ENCODE measurements at regions not wholly inside any gene's neighbourhood (a gene's known extent, or its start where the extent isn't known, plus 50 kb on each side); places are given as distances from the start of the nearest gene placed in this dataset.
A peak's percentile ranks its signal among the peaks of the same experiment; 100 is the strongest.

DNA sequence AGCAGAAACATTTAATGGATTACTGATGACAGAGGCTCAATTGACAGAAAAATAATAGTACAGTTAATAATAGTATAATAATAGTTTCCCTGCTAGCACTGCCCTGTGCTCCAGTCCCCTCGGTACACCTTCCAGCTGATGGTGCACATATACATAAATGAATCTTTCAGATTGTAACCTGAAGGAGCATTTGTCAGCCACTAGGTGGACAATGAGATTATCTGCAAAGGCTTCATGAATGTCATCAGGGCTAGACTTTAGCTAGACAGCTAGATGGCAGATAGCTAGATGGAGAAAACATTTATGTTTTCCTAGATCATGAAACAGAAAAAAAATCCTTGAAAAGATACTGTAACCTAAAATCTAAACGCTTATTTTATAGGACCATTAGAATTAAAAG lies 304.4 kb upstream of the SMC2 start:
- peak; percentile 75 for DNase-seq (ENCODE audit: low spot score)

DNA sequence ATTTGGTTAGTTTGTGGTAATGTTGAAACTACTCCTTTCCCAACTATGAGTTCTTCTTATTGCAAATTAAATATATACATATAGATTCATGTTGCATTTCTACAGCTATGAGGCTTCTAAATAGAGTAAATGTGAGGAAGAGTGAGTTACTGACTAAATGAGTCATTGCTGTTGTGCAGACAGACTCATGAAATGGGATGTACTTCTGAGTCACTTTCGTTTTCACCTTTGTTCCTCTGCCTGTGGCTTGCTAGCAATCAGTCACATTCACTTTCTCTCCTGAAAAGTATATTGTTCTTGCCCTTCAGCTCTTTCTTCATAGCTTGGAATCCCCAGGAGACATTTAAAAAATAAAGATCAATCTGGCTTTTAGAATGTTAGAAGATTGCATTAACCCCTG lies 295.5 kb upstream of the SMC2 start:
- DNase-seq (ENCODE audit: low spot score) = peak; percentile 94

DNA sequence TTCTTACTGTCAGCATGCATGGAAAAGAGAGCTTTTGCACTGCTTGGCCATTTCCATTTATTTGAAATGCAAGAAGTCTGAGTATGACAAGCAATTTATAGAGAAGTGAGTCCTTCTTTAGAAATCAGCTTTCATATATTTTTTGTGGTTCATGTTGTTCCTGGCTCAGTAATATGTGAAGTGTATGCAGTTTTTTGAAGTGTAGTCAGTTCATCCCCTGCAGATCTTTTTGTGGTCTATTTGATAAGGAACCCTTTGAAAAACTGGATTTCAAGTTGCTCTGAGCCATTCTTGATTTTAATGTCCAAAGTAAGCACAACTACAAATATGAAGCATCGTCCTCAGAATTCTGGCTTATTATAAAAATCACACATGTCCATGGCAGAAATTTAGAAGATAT lies 294.1 kb upstream of the SMC2 start:
- no peak for DNase-seq (ENCODE audit: low spot score)

DNA sequence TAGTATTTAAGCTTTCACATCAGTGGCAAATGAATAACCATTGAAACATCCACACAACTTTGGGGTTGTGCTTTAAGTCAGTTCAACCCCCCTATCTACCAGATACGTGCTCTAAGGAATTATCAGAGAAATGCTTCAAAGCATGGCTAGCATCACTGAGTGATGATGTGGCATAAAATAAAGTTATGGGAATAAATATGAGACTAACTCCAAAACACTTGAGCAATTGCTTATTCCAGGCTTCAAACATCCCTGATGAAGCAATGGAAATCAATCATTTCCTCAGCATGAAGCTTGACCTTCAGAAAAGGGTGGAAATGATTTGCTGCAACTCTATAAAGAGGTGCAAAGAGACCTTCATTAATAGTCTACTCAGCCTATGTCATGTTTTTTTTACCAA lies 292.0 kb upstream of the SMC2 start:
- no peak for DNase-seq (ENCODE audit: low spot score)

DNA sequence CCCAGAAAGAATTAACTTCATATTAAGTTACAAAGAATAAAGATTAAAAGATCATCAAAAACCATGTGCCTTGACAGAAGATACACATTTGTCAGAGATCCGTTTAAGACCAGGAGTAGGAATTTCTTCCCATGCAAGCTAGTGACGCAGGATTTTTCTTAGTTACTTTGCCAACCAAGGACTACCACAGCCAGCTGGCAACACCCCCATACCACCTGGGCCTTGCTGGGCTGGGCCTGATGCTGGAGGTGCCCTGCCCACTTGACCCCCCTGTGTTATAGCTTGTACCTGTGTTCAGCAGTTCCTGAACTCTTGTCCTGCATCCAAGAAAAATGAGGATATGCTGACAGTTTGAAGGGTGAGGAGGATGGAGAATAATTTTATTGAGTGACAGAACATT lies 290.9 kb upstream of the SMC2 start:
- DNase-seq (ENCODE audit: low spot score) = no peak

DNA sequence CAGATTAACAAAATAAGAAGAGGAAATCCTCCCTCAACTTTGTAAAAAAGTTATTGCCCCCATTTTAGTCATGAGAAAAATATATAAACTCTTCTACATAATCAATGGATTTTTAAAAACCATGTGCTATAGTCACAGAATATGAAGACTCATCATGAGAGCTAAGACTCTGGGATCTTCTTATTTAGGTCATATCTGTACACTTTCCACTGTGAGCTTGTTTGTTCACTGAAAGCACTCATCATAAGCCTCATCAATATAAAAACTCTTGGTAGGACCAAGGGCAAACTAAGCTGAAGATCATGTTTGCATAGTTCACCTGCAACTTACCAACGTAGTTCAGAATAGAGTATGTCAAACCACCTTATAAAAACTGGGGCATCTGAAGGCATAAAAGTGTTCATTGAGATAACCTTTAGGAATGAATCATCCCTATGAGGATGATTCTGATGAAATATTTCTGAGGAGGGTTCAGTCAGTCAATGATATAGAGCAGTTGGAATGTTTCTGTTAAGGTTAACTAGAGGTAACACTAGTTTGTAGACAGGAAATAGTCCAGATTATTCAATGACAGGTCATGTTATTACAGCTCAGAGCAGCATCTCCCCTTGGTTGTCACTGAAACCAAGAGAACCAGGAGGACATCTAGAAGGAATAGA lies 289.9 kb upstream of the SMC2 start:
- peak; percentile 53 for DNase-seq (ENCODE audit: low spot score)

DNA sequence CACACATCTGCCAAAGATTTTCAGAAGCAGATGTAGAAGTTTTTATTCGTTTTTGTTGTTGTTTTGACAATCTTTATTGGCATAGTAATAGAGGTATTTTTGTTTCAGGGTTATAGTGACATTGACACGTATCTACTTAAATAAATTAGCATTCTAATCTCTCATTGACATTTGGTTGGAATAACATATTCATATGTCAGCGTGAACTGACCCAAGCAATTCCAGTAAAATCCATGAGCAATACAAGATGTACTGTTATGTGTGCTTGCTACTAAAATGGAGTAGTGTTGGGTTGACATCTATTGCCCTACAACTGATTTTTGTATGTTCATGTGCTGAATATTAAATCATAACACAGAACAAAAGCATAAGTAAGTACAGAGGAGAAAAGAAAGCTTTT lies 284.4 kb upstream of the SMC2 start:
- DNase-seq (ENCODE audit: low spot score) = no peak

DNA sequence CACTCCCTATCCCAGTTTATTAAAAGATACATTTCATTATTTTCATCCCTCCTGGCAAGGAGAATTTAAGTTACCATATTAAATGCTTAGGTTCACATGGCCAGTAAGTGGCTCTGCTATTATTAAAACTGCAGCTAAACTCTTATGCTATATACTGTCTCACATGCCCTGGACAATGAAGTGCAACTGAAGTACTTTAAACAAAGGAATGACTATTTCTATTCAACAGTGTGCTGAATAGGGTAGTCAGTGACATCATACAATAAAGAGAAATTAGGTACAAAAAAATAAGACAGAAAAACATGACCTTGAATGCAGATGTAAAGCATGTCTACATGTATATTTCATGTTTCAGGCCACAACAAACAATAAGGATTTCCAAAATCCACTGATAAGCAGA lies 282.6 kb upstream of the SMC2 start:
- DNase-seq (ENCODE audit: low spot score) = no peak

DNA sequence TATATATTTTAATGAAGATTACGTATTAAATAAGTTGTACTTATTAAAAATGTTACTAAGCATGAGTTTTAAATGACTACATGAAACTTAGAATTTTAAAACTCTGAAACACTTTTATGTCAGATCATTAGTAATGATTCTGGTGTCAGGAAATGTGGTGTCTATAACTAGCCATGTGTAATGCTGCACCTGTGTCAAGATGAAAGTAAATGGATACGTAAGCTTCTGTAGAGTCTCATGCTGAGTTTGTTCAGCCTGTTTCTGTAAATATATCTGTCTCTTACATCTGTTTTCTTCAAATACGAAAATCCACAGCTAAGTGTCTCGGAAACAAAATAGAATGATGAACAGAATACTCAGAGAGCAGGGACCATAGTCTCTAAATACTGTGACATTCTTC lies 278.0 kb upstream of the SMC2 start:
- DNase-seq (ENCODE audit: low spot score) = no peak

DNA sequence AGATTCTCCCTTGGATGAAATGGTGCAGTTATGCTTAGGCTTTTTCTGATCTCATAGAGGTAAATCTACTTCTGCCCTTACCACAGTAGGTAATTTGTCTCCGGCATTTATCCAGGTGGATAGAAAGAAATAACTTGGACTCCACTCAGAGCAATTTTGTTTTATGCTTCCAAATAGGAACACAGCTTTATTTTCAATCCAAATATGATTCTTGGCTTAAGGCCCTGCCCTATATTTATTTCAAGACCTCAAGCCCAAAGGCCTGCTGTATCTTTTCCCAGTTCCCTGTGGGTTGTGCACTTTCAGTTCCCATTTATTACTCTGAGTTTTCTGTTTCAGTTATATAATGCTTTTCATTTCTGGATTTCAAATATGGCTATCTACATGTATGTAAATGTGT lies 274.2 kb upstream of the SMC2 start:
- no peak for DNase-seq (ENCODE audit: low spot score)

DNA sequence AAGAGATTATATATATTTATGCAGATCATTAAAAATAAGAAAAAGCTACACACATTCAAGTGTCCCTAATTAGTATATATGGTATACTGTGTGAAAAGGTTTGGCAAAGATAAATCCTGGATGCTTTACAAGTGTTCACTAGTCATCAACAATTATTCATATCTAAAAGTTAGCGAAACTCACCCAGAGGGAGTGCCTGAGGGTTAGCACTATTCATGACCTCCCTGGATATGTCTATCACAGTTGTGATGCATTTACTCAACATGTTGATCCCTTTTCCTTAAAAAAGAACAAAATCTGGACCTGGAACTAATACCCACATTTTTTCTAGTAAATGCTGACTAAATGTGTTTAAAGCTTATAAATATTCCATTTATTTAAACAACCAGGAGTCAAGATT lies 273.0 kb upstream of the SMC2 start:
- no peak for DNase-seq (ENCODE audit: low spot score)

DNA sequence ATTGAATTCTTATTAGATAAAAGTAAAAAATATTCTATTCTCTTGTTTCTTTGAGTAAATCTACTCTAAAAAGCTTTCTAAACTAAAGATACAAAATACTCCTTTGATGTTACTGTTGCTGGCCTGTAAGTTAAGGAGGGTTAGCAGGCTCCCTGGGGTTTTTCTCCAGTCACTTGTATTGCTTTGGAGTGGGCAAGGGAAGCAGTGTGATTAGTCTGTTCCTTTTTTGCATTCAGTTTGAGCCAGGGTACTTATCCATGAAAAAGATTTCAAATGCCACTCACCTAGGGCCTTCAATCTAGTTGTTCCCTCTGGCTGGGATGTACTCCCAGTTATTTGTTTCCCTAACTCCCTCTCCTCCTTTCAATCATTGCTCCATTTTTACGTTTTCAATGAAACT lies 256.2 kb upstream of the SMC2 start:
- no peak for DNase-seq (ENCODE audit: low spot score)

DNA sequence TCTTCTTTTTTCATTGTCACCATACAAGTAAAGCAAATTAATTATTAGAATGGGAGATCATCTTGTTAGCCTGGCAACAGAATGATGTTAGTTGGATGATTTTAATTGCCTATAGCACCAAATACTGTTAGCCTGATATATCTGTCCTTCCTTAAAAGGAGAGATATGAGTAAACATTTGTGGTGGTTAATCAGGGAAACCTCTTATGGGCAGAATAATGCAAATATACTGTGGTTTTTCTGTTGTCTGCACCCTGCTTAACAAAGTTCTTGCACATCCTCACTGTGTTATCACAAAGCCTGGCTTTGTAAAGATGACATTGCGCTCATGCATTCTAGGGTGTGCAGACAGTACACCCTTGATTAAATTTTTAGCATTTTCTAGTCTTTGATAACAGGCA lies 254.9 kb upstream of the SMC2 start:
- DNase-seq (ENCODE audit: low spot score) = no peak

DNA sequence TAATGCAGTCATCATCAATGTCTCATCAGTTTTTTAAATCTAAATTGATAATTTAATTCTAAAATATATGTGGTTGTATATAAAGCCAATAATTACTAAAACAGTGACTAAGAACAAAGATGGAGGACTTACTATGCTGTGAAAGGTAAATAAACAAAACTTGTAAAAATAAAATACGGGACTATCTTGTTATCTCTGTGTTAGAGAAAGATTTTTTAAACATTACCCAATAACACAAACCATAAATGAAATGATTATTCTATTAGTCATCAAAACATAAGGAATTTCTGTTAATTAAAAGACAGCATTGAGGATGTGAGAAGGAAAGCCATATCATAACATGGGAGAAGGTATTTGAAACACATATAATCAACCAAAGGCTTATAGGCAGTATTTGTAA lies 226.2 kb upstream of the SMC2 start:
- DNase-seq (ENCODE audit: low spot score) = no peak

DNA sequence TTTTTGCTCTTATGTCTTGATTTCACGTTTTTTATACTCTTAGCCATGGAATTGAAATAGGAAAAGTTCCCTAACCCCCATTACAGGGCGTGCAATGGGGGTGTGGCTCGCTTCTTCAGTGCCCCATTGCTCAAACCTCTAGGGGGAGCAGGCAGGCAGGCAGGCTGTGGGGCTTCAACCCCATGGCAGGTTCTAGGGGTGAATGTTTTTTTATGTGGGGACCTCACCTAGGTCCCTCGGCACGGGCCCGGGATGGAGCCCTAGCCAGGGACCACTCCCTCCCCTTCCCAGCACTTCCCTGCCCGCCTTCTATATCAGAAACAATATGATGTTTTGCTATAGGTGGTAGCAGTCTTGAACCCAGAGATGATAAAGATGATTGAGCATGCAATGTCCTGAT lies 221.3 kb upstream of the SMC2 start:
- no peak for DNase-seq (ENCODE audit: low spot score)

DNA sequence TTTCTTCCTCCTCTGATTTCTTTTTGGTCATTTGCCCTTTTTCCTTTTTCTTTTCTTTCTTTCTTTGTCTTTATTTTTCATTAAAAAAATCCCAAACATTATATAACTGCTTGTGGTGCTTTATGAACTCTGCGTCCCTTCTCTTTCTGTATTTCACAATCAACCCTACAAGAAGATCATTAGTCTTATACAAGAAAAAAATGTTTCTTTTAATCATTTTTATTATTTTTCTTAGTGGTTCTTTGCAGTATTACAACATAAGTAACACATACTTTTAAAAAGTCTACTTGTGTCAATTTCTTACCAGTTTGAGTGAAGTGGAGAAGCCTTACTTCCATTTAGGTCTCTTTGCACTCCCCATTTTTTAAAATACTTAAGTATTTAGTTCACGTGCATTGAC lies 212.7 kb upstream of the SMC2 start:
- no peak for DNase-seq (ENCODE audit: low spot score)

DNA sequence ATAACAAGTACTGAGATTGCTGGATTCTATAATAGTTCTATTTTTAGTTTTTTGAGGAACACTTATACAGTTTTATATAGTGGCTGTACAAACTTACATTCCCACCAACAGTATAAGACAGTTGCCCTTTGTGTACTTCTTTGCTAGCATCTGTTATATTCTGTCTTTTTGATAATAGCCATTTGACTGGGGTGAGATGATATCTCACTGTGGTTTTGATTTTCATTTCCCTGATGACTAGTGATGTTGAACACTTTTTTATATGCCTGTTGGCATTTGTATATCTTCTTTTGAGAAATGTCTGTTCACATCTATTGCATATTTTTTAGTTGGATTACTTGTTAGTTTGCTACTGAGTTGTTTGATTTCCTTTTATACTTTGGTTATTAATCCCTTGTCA lies 204.1 kb upstream of the SMC2 start:
- DNase-seq (ENCODE audit: low spot score) = no peak

DNA sequence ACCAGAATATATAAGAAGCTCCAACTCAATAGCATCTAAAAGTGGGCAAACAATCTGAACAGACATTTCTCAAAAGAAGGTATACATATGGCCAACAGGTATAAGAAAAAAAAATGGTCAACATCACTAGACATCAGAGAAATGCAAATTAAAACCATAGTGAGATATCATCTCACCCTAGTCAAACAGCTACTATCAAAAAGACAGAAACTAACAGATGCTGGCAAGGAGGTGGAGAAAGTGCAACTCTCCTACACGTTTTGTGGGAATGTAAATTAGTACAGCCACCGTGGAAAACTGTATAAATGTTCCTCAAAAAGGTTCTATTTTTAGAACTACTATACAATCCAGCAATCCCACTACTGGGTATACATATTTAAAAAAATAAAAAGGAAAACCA lies 199.9 kb upstream of the SMC2 start:
- DNase-seq (ENCODE audit: low spot score) = no peak

DNA sequence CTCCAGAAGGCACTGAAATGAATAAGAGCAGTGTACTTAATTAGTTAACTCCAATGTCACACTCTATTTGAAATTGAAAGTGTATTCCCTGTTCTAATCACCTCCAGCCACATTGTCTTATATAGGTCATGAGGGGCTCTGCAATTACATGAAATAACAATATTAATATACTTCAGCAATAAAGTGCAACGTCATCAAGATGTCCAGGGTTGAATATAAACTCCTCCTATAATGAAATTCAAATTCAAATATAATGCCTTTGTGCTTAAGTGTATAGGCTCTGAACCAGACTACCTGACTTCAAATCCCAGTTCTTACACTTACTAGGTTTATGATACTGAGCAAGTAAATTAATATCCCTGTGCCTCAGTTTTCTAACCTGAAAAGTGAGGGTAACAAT lies 195.6 kb upstream of the SMC2 start:
- DNase-seq (ENCODE audit: low spot score) = no peak

DNA sequence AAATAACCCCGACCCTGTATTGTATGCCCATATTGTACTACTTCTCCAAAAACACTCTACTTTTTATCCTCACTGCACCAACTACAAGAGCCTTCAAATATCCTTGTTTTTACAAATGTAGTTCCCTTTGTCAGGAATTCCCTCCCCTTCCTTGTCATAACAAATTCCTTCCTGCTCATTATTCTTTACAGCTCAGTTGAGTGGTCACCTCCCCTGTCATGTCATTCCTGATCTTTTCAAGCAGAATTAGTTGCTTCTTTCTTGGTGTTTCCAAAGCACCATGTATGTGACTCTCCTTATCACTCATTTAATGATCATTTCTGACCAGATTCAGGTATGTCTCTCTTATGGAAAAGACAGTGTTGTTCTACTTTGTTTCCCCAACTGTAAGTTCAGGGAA lies 194.2 kb upstream of the SMC2 start:
- DNase-seq (ENCODE audit: low spot score) = no peak

DNA sequence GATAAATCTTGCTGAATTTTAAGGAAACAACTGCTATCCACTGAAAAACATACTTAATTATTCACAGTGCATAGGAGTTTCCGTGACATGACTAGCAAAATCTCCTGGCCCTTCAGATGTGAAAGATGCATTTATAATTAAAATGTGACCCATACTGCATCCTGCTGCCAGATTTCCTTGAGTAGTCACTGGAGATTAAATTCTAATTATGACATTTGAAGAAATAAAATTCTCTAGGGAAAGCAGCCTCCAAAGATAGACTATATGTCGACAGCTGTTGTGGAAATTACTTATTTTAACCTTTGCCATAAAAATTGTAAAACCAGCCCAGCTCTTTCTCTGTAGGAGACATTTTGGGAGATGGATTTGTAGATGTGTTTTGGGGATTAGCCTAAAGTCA lies 193.6 kb upstream of the SMC2 start:
- DNase-seq (ENCODE audit: low spot score) = no peak

DNA sequence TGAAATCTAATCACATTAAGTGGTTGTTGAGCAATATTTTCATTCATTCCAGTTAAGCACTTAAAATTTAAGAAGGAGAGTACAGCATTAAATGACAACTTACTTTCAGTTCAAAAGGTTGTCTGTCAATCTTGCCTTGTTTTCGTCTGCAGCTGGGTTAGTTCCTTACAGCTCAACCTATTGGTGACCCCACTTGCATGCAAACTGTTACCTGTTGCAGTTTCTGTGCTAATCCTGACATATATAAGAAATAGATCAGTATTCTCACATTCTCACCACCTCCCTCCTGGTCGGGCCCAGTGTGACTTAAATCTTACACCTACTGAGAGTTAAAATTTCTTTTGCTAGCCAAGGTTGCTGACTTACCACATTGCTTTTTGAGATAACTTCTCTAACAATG lies 191.8 kb upstream of the SMC2 start:
- DNase-seq (ENCODE audit: low spot score) = no peak

DNA sequence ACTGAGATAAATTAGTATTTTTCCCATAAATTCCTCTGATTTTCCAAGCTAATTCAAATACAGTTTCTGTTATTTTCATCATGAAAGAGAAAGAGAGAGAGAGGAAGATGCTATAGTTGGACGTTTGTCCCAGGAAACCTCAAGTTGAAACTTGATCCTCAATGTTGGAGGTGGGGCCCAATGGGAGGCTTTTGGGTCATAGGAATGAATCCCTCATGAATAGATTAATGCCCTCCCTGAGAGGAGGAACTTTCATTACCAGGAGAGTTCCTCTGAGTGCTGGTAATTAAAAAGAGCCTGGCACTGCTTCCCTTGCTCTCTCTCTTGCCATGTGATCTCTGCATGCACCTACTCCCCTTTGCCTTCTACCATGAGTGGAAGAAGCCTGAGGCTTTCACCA lies 189.9 kb upstream of the SMC2 start:
- DNase-seq (ENCODE audit: low spot score) = no peak

DNA sequence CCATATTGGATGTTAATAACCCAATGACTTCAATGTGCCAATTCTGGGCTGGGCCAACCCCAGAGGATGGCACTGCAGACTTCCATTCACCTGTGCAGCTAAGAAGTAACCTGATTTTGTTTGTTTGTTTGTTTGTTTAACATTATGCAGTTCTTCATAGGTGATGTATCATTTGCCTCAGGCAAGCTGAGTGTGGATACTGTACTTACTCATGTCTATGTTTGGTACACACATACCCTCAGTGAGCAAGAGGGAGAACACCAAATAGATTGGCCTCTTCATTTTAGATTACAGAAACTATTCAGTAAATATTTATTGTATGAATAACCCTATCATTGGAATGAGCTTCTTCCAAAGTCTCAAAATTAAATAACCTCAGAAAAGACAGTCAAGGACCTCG lies 180.2 kb upstream of the SMC2 start:
- no peak for DNase-seq (ENCODE audit: low spot score)

DNA sequence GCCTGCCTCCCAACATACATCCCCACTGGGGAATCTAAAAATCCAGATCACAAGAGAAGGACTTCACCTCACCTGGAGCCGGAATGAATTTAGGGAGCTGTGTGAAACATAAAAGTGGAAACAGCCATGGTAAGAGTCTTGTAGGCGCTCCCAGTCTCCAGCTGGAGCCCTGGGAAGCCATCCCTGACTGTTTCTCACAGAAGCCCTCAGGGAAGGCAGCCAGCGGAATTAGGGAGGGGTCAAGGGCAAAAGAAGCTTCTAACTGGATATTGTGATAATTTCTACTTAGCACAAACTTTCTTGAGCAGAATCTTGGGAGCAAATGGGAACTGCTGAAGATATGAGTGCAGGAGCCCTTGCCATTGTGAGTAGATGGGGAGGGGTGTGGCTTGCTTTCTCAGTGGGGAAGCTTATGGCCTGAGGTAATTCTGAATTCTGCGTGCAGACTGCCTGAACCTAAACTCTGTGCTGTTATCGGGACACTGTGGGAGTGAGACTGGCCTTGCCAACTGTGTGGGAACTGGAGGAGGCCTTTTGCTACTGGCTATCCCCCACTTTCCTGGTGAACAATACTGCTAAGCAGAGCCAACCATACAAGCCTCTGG lies 174.4 kb upstream of the SMC2 start:
- DNase-seq (ENCODE audit: low spot score) = no peak

Measured in RKO (cell line).